HG03354 (cell line): ENCODE measurements at regions not wholly inside any gene's neighbourhood (a gene's known extent, or its start where the extent isn't known, plus 50 kb on each side); places are given as distances from the start of the nearest gene placed in this dataset.

Experiments used
- ATAC-seq: cut with Tn5 transposase; IDR thresholded peaks from one replicate; pipeline ENCODE4 v1.9.1; 2021; ENCODE audit warnings: mild to moderate bottlenecking; ENCODE audit not compliant: unreplicated experiment, poor library complexity, severe bottlenecking

GRCh38 chr4:37741564-37741963, 55.4 kb upstream of the RELL1 start:
- no peak for ATAC-seq

GRCh38 chr4:37740546-37740945, 54.4 kb upstream of the RELL1 start:
- no peak for ATAC-seq

GRCh38 chr4:37737466-37737865, 51.3 kb upstream of the RELL1 start:
- no peak for ATAC-seq
